ENCODE measurements at regions not wholly inside any gene's neighbourhood (a gene's known extent, or its start where the extent isn't known, plus 50 kb on each side); places are given as distances from the start of the nearest gene placed in this dataset.

GRCh38 chr22:48546653-48547424 lies 1280.8 kb downstream of the BRD1 start:
- TF ChIP-seq POLR2A (IDR thresholded peaks at IDR 0.05; ENCODE audit: low read depth, low read length) (no peak), TAF1 (IDR thresholded peaks at IDR 0.05; ENCODE audit: low read depth, low read length) (no peak), POLR2AphosphoS5 (IDR thresholded peaks at IDR 0.05; ENCODE audit: low read depth, low read length) (no peak), POU2F2 (IDR thresholded peaks at IDR 0.05; ENCODE audit: low read depth, low read length) (no peak), PAX5 (IDR thresholded peaks at IDR 0.05; ENCODE audit: insufficient read depth, low read length, severe bottlenecking) (no peak), SPI1 (IDR thresholded peaks at IDR 0.05; ENCODE audit: low read depth, low read length) (no peak)

Data from GM12891 (cell line).